ENCODE measurements at regions not wholly inside any gene's neighbourhood (a gene's known extent, or its start where the extent isn't known, plus 50 kb on each side); places are given as distances from the start of the nearest gene placed in this dataset.

DNA sequence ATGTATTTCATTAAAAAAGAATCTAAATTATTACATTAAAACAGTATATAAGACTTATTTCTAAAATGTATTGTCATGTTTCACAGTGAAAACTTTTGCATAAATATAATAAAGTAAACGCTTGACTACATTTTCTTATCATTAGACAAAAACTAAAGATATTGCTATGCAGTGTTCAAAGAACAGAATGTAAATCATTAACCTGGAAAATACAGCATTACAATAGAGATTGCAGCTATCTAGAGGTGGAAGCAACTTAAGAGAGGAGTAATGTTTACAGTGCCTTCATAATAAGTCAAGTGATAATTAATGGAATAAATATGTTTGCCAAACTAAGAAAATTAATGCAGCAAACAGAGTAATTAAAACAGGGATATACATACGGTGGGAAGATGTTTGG is 940.9 kb downstream of the FSTL5 start:
- DNase-seq, result no peak

DNA sequence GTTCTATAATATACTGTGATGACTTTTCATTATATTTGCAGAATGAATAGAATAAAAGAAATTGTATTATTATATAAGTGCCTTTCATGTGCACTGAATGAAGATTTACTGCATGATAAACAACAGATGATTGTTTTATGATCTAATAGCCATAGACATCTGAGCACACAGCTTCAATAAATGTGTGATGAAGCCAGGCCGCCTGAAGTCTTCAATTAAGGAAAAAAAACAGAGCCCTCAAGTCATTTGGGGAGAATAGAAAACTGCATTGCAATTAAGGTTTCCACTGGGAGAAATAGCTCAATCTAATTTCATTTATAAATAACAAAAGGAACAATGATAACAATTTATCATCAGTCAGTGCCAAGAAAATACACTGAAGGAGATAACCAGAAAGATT is 955.2 kb downstream of the FSTL5 start:
- DNase-seq, result no peak

DNA sequence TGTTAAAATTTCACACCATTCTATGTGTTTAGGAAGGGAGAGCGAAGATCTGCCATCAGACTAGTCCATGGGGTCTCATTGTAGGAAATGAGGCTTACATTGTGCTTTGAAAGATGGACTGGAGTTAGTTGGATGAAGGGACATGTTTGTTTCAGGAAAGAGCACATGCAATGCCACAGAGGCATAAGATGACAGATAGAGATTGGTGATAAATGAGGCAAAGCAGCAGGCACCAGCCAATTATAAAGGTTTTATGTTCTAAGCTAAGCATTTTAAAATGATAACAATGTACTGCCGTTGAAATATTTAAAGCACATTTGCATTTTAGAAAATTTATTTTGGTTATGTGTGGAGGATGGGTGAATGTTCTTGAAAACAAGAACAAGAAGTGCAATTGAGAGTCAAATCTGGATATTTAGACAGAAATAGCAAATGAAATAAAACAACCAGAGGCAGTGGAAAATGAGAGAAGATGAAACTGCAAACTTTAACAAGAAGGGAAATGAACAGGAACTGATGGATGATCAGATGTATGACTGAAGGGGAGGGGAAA is 957.2 kb downstream of the FSTL5 start:
- DNase-seq, result no peak

DNA sequence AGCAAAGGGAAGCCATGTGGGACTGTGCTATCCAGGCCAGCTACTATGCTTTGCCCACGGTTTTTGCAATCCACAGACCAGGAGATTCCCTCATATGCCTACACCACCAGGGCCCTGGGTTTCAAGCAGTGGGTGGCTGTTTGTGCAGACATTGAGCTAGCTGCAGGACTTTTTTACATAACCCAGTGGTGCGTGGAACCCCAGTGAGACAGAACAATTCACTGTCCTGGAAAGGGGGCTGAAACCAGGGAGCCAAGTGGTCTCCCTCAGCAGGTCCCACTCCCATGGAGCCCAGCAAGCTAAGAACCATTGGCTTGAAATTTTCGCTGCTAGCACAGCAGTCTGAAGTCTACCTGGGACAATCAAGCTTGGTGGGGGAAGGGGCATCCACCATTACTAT is 959.9 kb downstream of the FSTL5 start:
- DNase-seq, result no peak

DNA sequence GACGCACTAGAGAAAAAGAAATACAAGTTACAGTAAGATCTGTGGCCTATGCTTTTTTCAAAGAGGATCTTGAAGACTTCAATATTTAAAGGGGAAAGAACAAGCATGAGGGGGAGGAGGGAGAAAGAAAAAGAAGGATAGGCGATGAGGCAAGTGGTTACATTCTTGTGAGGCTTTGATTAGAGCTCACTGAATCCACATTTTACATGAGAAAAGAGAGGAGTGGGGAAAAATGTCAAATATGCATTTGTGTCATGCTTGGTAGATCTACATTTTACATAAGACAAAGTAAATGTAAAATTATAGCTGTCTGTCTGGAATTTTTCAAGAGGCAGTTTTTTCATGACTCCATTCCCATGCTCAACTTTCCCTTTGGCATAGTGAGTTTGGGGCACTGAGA is 965.9 kb downstream of the FSTL5 start:
- no peak for DNase-seq

DNA sequence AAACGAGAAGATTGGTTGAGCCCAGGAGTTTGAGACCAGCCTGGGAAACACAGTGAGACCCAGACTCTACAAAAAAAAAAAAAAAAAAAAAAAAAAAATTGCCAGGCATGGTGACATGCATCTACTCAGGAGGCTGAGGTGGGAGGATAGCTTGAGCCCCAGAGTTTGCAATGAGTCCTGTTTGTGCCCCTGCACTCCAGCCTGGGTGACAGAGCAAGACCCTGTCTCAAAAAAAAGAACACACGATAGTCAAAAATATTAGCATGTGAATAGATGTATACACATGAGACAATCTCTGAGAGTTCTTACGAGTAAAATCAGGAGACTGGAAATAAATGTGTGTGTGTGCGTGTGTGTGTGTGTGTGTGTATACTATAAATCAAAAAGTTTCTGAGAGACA is 966.3 kb downstream of the FSTL5 start:
- DNase-seq, result no peak

DNA sequence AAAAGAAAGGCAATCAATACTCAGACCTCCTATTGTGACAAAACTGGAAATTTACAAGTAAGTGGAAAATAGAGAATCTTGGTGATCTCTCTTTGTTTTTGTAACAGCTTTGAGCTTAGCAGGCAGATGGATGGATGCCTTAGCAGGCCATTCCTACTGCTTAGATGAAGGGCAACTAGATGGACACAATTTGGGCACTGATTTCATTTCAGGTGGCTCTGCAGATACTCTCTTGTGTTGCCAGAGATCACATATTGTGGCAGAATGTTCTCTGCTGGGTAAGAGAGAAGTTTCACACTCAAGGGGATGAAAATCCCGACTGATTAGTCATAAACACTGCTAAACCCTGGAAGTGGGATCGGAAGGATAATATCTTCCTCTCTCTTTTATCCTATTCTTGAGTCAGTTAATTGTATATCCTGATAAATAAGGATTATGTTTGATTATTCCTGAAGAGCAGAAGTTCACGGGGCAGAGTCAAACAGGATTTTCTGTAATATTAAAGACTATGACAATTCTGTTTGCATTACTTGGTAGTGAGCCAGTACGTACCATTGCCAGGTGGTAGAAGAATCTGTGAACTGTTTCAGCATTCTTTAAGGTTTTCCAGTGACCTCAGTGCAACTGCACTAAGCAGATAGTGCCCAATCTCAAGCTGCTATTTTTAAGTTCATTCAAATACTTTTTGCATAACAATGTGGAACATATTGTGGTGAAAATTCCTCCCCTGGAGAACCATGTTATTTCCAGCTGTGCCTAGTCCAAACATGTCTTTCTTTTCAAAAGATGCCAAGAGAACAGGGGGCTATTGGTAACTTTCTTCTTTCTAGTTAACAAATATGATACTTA is 974.3 kb downstream of the FSTL5 start:
- DNase-seq, result no peak

DNA sequence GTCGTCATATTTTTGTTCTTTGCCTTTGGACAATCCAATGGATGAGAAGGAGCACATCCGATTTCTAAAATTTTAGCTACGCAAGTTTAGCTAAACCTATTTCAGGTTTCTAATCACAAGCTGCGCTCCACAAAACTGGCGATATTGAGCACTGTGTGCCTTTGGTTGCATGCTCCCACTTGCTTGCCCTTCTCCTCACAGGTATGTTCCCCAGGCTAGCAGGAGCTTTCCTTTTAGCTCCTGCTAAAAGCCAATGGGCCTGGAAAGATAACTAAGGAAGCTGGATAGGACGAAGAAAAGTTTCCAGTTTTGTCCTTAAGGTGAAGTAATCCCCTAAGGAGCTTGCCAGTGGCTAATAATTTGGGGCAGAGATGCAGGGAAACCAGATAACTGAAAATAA is 975.2 kb downstream of the FSTL5 start:
- peak; percentile 2 for DNase-seq

DNA sequence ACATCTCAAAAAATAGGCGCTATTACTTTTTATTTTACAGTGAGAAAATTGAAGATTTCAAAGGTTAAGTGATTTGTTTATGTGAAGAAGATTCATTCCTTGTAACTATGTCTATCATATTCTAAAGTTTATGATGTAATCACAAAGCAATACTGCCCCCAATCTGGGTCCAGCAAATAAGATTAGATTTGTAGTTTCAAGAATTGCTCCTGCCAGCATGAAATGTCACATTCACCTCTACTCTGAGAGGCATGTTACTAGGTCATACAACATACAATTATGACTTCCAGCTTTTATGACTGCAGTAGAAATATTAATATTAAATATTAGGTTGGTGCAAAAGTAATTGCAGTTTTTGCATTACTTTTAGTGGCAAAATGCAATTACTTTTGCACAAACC is 976.2 kb downstream of the FSTL5 start:
- no peak for DNase-seq

DNA sequence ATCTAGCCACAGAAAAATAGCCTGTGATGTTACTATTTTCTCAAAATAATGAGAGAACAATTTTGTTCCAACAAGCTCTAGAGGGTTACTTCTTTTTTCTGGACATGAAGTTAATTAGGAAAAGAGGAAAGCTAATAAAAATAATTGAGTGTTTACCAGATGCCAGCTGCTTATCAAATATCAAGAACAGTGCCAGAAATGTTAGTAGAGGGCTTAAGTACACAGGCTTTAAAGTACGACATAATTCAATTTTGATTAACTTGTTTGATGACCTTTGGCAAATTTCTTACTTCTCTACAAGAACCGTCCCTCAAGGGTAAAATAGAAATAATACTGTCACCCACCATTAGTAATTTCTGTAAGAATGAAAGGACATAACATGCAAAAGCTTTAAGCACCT is 977.0 kb downstream of the FSTL5 start:
- DNase-seq, result no peak

DNA sequence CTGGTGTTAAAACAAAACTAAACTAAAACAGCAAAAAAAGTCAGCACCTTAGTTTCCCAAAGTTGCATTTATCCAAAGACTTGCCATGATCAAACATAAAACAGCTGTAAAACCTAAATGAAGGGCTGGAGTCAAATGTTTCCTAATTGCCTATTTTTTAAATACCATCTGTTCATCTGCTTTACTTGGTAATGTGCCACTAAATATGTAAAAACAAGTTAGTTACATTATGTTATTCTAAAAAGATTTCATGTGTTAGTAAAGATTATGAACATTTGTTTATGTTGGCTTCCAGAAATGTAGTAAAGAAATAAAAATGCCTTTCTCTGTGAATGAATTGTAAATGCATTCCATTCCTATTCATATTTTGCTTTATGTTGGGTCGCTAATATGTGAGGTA is 977.8 kb downstream of the FSTL5 start:
- DNase-seq, result no peak

DNA sequence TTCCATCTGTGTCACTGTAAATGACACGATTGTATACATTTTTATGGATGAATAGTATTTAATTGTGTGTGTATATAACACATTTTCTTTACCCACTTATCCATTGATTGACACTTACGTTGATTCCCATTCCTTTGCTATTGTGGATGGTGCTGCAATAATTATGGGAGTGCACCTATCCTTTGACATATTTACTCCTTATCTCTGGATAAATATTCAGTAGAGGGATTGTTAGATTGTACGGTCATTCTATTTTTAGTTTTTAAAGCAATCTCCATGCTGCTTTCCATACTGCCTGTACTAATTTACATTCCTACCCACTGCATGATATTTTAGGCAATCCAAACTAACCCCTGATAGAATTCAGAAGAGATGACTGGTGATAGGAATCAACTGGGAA is 980.1 kb downstream of the FSTL5 start:
- DNase-seq, result no peak

DNA sequence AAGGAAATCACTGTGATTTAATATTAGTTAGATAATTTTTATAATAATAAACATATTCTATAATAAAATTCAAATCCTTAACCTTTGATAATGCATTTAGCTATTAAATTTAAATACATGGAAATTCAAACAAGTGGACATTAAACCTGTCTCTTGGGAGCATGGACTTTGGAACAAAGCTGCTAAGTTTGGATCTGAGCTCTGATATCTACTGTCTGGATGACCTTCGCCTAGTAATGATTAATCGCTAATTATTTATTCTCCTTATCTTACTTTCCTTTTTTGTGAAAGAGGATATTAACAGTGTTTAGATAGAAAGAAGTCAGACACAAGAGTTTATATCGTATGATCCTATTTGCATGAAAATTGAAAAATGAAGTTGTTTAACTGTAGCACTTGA is 980.9 kb downstream of the FSTL5 start:
- no peak for DNase-seq

DNA sequence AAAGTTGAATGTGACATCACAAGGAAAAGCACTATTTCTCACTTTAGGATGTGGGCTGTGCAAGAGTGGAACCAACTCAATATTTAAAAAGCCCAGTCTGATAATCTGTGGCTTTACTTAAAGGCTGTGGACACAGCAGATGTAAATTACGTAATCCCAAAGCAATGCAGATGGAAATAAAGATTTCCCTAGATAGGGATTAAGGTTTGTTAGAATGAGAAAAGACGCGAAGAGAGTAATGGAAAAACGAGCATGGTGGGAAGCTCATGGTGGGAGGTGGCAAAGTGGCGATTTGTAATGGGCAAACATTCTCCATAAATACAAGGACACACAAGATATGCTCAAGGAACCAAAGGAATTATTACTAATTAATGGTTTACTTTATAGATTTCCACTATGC is 985.5 kb downstream of the FSTL5 start:
- no peak for DNase-seq

DNA sequence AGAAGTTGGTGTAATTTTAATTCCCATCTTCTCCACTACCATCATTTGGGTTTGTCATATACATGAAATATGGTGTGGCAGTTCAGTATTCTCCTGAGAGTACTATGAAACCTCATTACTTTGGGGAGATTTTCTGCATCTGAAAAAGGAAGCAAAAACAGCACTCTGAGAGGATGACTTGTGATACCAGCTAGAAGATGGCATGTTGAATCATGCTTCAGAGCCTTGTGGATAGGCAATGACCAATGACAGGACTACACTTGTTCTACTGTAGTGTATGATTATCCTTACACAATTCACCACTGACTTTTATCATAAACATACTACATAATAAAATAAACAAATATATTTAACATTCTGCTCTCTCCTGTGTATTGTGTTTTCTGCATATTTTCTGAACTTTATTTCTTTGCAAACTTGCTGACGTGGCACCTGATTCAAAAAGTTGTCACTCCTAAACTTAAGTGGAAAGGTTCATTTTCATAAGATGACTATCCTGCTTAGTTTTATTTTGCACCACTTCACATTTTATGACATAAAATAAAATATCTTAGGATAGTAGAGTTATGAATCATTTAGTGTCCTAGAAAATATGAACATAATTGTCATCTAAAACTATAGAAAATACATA is 991.3 kb downstream of the FSTL5 start:
- DNase-seq, result no peak

DNA sequence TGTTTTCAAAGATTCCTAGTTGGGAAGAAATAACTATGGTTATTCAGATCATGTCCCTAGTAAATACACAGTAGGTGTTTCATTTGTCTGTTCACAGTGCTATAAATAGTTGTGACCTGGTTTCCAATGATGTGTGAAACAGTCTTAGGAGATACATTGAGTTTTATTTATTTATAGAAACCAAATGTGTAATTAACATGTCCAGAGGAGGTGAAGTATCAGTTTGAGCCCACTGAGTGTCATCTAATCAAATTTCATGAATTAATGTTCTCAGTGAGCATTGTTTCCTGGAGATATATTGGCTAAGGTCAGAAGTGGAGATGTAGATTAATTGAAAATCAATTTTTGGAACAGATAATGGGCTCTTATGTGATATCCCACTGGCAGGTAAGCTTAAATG is 996.3 kb downstream of the FSTL5 start:
- no peak for DNase-seq

DNA sequence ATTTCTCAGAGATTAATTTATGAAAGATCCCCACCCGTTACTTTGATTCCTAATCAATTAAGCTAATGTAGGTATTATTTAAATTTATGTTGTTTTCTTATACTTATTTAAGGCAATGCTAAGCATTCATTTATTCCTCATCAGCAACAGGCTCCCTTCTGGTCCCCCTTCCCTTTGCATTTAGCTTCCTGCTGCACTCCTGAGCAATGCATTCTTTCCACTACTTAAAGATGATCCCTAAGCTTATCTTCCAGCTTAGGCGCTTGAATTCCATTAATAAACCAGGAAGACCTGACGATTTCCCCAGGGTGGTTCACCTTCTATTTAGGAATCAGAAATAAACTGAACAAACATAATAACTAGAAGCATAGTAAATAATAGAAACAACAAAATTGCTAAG is 1003.1 kb downstream of the FSTL5 start:
- DNase-seq, result no peak

DNA sequence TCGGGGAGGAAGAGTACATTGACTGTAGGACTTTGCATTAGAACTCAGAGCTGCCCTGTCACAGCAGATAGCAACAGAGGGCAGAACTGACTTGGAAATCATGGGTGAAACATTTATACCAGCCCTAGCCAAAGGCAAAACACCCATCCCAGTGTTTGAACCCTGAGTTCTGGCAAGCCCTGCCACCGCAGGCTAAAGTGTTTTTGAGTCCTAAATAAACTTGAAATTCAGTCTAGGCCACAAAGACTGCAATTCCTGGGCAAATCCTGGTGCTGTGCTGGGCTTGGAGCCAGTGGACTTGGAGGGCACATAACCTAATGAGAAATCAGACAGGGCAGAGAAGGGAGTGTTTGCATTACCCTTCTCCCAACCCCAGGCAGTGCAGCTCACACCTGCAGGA is 1015.7 kb downstream of the FSTL5 start:
- no peak for DNase-seq

DNA sequence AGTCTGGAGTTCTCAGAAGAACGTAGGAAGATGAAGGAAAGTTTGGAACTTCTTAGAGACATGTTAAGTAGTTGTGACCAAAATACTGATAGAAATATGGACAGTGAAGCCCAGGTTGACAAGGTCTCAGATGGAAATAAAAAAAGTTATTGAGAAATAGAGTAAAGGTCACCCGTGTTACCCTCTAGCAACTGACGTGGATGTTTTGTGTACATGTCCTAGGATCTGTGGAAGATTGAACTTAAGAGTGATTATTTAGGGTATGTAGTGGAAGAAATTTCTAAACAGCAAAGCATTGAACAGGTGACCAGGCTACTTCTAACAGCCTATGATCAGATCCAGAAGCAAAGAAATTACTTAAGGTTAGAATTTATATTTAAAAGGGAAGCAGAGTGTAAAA is 1020.4 kb downstream of the FSTL5 start:
- no peak for DNase-seq

DNA sequence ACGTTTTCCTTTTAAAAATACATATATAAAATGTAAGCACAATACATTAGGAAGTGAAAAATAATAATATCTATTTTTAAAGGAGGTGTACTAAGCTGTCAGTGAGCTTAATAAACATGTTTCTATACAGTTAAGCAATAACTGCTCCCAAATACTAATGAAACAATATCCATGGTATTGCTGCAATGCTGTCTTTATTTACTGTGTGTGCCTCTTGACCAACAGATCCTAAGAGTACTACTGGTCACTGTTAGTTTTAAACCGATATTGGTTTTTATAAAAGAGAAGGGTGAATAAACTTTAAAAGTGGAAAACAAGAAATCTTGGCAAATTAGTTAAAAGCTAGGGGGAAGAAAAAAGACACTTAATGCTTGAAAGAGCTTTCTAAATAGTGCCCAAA is 1029.0 kb downstream of the FSTL5 start:
- no peak for DNase-seq

DNA sequence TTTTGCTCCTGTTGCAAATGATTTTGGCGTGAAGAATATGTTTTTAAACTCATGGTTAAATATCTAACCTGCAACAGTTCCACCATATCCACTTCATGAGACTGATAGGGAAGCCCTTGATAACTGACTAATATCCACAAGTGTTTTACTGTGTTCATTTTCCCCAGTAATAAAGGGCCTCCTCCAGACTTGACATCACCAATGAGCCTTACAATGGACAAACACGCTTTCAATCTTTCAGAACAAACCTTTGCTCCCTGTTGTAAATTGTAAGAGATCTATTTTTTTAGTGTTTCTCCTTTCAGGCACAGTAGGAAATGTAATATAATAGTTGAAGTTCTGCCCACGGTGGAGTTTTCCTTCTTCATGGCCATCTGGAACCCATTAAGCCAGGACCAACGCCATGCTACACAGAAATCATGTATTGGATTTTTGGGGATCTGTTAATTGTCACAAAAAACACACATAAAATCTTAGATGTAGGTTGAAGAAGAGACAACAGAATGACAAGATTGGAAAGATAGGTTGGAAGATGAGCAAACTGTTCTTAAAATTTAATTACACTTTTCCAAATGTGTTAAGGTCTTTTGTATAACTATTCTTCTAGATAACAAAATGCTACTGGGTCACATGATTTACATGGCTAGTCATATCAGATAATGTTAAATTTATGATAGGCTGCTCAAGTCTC is 1030.1 kb downstream of the FSTL5 start:
- DNase-seq, result no peak

DNA sequence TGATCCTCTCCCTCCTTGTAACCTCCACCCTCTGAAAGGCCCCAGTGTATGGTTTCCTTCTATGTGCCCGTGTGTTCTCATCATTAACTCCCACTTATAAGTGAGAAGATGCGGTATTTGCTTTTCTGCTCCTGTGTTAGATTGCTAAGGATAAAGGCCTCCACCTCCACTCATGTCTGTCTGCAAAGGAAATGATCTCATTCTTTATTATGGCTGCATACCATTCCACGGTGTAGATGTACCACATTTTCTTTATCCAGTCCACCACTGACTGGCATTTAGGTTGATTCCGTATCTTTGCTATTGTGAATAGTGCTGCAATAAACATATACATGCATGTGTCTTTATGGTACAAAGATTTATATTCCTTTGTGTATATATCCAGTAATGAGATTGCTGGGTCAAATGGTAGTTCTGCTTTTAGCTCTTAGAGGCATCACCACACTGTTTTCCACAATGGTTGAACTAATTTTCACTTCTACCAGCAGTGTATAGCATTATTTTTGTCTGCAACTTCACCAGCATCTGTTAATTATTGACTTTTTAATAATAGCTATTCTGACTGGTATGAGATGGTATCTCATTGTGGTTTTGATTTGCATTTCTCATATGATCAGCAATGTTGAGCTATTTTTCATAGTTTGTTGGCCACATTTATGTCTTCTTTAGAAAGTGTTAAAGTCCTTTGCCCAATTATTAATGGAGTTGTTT is 1030.9 kb downstream of the FSTL5 start:
- DNase-seq, result no peak

DNA sequence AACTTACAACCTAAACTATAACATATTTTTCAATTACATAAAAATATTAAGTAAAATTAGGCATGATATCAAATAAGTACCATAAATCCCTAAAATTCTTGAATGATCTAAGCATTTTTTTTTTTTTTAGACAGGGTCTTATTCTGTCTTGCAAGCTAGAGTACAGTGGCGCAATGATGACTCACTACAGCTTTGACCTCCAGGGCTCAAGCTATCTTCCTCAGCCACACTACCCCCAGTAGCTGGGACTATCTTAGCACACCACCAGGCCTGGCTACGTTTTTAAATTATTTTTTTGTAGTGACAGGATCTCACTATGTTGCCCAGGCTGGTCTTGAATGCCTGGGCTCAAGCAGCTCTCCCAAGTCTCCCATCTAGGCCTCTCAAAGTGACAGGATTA is 1042.3 kb downstream of the FSTL5 start:
- no peak for DNase-seq

Measured in NCI-H2171 treated with DMSO at 0.1 percent for 48 hours (cell line).